HG02884 (cell line): ENCODE measurements at regions not wholly inside any gene's neighbourhood (a gene's known extent, or its start where the extent isn't known, plus 50 kb on each side); places are given as distances from the start of the nearest gene placed in this dataset.
"Not testable (repeated sequence)": the region's sequence is repeated elsewhere in the genome, so short reads cannot be mapped to it uniquely, and the experiment has no call there.

Experiments
- ATAC-seq: cut with Tn5 transposase; IDR thresholded peaks from one replicate; pipeline ENCODE4 v1.9.1; 2021; ENCODE audit warnings: mild to moderate bottlenecking, moderate library complexity; ENCODE audit not compliant: unreplicated experiment

- not testable (repeated sequence) for ATAC-seq
Observed at GRCh38 chr2:134061066-134061465, 192.8 kb upstream of the MGAT5 start.

GRCh38 chr2:134062235-134062634, 191.6 kb upstream of the MGAT5 start:
- ATAC-seq, result not testable (repeated sequence)

GRCh38 chr2:134063916-134064315, 190.0 kb upstream of the MGAT5 start:
- not testable (repeated sequence) for ATAC-seq

- ATAC-seq, result no peak
Observed at GRCh38 chr2:134070281-134070741, 183.6 kb upstream of the MGAT5 start.

GRCh38 chr2:134072341-134072740, 181.5 kb upstream of the MGAT5 start:
- no peak for ATAC-seq

GRCh38 chr2:134073023-134073422, 180.8 kb upstream of the MGAT5 start:
- ATAC-seq, result no peak

- no peak for ATAC-seq
Observed at GRCh38 chr2:134074619-134075018, 179.3 kb upstream of the MGAT5 start.

- ATAC-seq, result no peak
Observed at GRCh38 chr2:134075204-134075603, 178.7 kb upstream of the MGAT5 start.

- no peak for ATAC-seq
Observed at GRCh38 chr2:134078354-134078753, 175.5 kb upstream of the MGAT5 start.

GRCh38 chr2:134079373-134079772, 174.5 kb upstream of the MGAT5 start:
- peak; percentile 93 for ATAC-seq

- ATAC-seq, result no peak
Observed at GRCh38 chr2:134080386-134081089, 173.3 kb upstream of the MGAT5 start.

GRCh38 chr2:134081238-134081938, 172.5 kb upstream of the MGAT5 start:
- ATAC-seq, result no peak

- ATAC-seq, result no peak
Observed at GRCh38 chr2:134083548-134083947, 170.3 kb upstream of the MGAT5 start.

GRCh38 chr2:134086594-134087219, 167.2 kb upstream of the MGAT5 start:
- ATAC-seq, result no peak

GRCh38 chr2:134087371-134087921, 166.4 kb upstream of the MGAT5 start:
- peak; percentile 90 for ATAC-seq

- ATAC-seq, result no peak
Observed at GRCh38 chr2:134089454-134089853, 164.4 kb upstream of the MGAT5 start.

- no peak for ATAC-seq
Observed at GRCh38 chr2:134097740-134098139, 156.1 kb upstream of the MGAT5 start.

- ATAC-seq, result no peak
Observed at GRCh38 chr2:134098321-134098720, 155.6 kb upstream of the MGAT5 start.

- ATAC-seq, result no peak
Observed at GRCh38 chr2:134099273-134099672, 154.6 kb upstream of the MGAT5 start.

GRCh38 chr2:134103196-134103595, 150.7 kb upstream of the MGAT5 start:
- ATAC-seq, result no peak

- no peak for ATAC-seq
Observed at GRCh38 chr2:134104754-134105153, 149.1 kb upstream of the MGAT5 start.

- no peak for ATAC-seq
Observed at GRCh38 chr2:134107402-134107801, 146.5 kb upstream of the MGAT5 start.
